ENCODE measurements at regions not wholly inside any gene's neighbourhood (a gene's known extent, or its start where the extent isn't known, plus 50 kb on each side); places are given as distances from the start of the nearest gene placed in this dataset.
"Not testable (repeated sequence)": the region's sequence is repeated elsewhere in the genome, so short reads cannot be mapped to it uniquely, and the experiment has no call there.

GRCh38 chr13:40373608-40374007, 292.8 kb downstream of the FOXO1 start:
- not testable (repeated sequence) for TF ChIP-seq CTCF, EZH2phosphoT487, EZH2 (IDR thresholded peaks at IDR 0.05)
